WTC11 (cell line): ENCODE measurements at regions not wholly inside any gene's neighbourhood (a gene's known extent, or its start where the extent isn't known, plus 50 kb on each side); places are given as distances from the start of the nearest gene placed in this dataset.

ENCODE experiments used
- ATAC-seq: fragments of 200-7000 bp; cut with Tn5 transposase; 2 replicates; pipeline ENCODE4 v1.10.0; 2021; ENCODE audit warnings: mild to moderate bottlenecking, moderate library complexity
- CTCF ChIA-PET: fragments of 300-600 bp; sonication (Branson Sonifier 250); formaldehyde crosslinking; loops from one replicate; lab custom pipeline; 2021; ENCODE audit warnings: antibody characterized with exemption; lab: Charles Lee
- POLR2A ChIA-PET: fragments of 350-600 bp; sonication (Branson Sonifier 250); formaldehyde crosslinking; loops from one replicate; lab custom pipeline; 2021; ENCODE audit warnings: antibody characterized with exemption; lab: Charles Lee
- DNase-seq: peaks from one replicate; pipeline ENCODE4 v3.0.0; 2021; ENCODE audit warnings: low spot score
- H3K27ac Mint-ChIP-seq: 2 replicates; pipeline ENCODE4 v1.8.0; 2021; ENCODE audit warnings: mixed read lengths
- H3K27me3 Mint-ChIP-seq: 2 replicates; pipeline ENCODE4 v1.8.0; 2021; ENCODE audit warnings: low read depth, mild to moderate bottlenecking, moderate library complexity, mixed read lengths
- H3K36me3 Mint-ChIP-seq: 2 replicates; pipeline ENCODE4 v1.8.0; 2021; ENCODE audit warnings: mixed read lengths
- H3K4me1 Mint-ChIP-seq: 2 replicates; pipeline ENCODE4 v1.8.0; 2022; ENCODE audit warnings: mixed read lengths
- H3K4me3 Mint-ChIP-seq: 2 replicates; pipeline ENCODE4 v1.8.0; 2021; ENCODE audit warnings: mild to moderate bottlenecking, moderate library complexity, mixed read lengths
- H3K9me3 Mint-ChIP-seq: 2 replicates; pipeline ENCODE4 v1.8.0; 2021; ENCODE audit warnings: mixed read lengths
- ATF1 ChIP-seq: sonication (generic); formaldehyde crosslinking; IDR thresholded peaks from 2 replicates; pipeline ENCODE4 v1.8.1; 2023; ENCODE audit warnings: mild to moderate bottlenecking, moderate library complexity, missing genetic modification reagents
- CREM ChIP-seq: sonication (generic); formaldehyde crosslinking; IDR thresholded peaks from 2 replicates; pipeline ENCODE4 v1.8.1; 2022; ENCODE audit warnings: mild to moderate bottlenecking, missing genetic modification reagents, moderate library complexity
- EMX1 ChIP-seq: fragments of 250-450 bp; sonication (Bioruptor Pico); IDR thresholded peaks from 2 replicates; pipeline ENCODE4 v1.8.0; 2021; ENCODE audit warnings: mild to moderate bottlenecking
- FOXK1 ChIP-seq: sonication (generic); formaldehyde crosslinking; IDR thresholded peaks from 2 replicates; pipeline ENCODE4 v1.8.0; 2022; ENCODE audit warnings: mild to moderate bottlenecking, moderate library complexity, missing genetic modification reagents
- GRHL2 ChIP-seq: fragments of 250-450 bp; sonication (Bioruptor Pico); IDR thresholded peaks from 2 replicates; pipeline ENCODE4 v1.8.0; 2022; ENCODE audit warnings: mild to moderate bottlenecking, moderate library complexity; ENCODE audit not compliant: insufficient replicate concordance, severe bottlenecking
- JUN ChIP-seq: sonication (generic); formaldehyde crosslinking; IDR thresholded peaks from 2 replicates; pipeline ENCODE4 v1.8.0; 2023; ENCODE audit warnings: mild to moderate bottlenecking, missing genetic modification reagents
- TCF7 ChIP-seq: sonication (generic); formaldehyde crosslinking; IDR thresholded peaks from 2 replicates; pipeline ENCODE4 v1.8.0; 2022; ENCODE audit warnings: mild to moderate bottlenecking, low read depth, missing genetic modification reagents, moderate library complexity
- TP53 ChIP-seq: sonication (generic); formaldehyde crosslinking; IDR thresholded peaks from 2 replicates; pipeline ENCODE4 v1.8.1; 2023; ENCODE audit warnings: mild to moderate bottlenecking, missing genetic modification reagents
- ZNF219 ChIP-seq: sonication (generic); formaldehyde crosslinking; IDR thresholded peaks from 2 replicates; pipeline ENCODE4 v1.8.0; 2023; ENCODE audit warnings: missing genetic modification reagents, mild to moderate bottlenecking, borderline replicate concordance
- TF ChIP-seq, protein P1 (sequence below): sonication (generic); formaldehyde crosslinking; IDR thresholded peaks from 2 replicates; pipeline ENCODE4 v1.8.1; 2022; ENCODE audit warnings: low read depth, missing genetic modification reagents, borderline replicate concordance
- TF ChIP-seq, protein P2 (sequence below): sonication (generic); formaldehyde crosslinking; IDR thresholded peaks from 2 replicates; pipeline ENCODE4 v1.8.0; 2023; ENCODE audit warnings: missing genetic modification reagents
- TF ChIP-seq, protein P3 (sequence below): sonication (generic); formaldehyde crosslinking; IDR thresholded peaks from 2 replicates; pipeline ENCODE4 v1.8.0; 2023; ENCODE audit warnings: missing genetic modification reagents, mild to moderate bottlenecking, borderline replicate concordance
- TF ChIP-seq, protein P4 (sequence below): sonication (generic); formaldehyde crosslinking; IDR thresholded peaks from 2 replicates; pipeline ENCODE4 v1.8.0; 2022; ENCODE audit warnings: missing genetic modification reagents

DNA sequence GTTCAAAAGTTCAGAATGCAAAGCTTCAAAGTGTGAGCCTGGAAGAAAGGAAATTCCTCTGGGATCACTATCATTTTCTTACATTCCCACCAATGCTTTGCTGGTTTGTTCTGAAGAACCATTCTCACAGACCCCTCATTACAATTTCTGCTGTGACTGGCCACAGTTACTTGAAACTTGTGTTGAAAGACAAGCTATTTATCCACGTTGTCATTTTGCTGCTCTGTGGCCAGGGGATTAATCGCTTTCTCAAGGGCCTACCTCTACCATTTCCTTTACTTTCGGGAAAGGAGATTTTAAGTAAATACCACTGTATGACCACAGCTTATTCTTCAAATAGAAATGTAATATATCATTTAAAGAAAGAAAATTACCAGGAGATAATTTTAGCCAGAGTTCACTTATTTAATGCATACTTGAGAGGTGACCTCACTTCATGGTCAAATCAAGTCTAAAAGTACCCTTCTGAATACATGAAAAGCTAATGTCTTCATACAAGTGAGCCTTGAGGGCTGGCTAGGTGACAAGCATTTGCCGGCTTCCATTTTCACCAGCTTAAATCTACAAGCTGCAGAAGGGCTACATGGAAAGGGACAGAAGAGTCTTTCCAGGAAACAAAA is 69.8 kb upstream of the ROBO2 start:
- no peak overlapping the region for H3K4me3 Mint-ChIP-seq
- no peaks in the 10 kb centered on the region for H3K9me3 Mint-ChIP-seq
- no peaks in the 10 kb centered on the region for H3K27me3 Mint-ChIP-seq
- ATAC-seq (no peak), DNase-seq (no peak)
- TF ChIP-seq FOXK1 (CRISPR knock-in tag) (no peak), TP53 (CRISPR knock-in tag) (no peak), GRHL2 (CRISPR knock-in tag) (no peak), ZNF219 (no peak), JUN (CRISPR knock-in tag) (no peak), TCF7 (CRISPR knock-in tag) (no peak), EMX1 (CRISPR knock-in tag) (no peak), CREM (no peak), ATF1 (CRISPR knock-in tag) (no peak)
- TF ChIP-seq, protein P1, sequence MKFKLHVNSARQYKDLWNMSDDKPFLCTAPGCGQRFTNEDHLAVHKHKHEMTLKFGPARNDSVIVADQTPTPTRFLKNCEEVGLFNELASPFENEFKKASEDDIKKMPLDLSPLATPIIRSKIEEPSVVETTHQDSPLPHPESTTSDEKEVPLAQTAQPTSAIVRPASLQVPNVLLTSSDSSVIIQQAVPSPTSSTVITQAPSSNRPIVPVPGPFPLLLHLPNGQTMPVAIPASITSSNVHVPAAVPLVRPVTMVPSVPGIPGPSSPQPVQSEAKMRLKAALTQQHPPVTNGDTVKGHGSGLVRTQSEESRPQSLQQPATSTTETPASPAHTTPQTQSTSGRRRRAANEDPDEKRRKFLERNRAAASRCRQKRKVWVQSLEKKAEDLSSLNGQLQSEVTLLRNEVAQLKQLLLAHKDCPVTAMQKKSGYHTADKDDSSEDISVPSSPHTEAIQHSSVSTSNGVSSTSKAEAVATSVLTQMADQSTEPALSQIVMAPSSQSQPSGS, result no peak
- TF ChIP-seq, protein P2, sequence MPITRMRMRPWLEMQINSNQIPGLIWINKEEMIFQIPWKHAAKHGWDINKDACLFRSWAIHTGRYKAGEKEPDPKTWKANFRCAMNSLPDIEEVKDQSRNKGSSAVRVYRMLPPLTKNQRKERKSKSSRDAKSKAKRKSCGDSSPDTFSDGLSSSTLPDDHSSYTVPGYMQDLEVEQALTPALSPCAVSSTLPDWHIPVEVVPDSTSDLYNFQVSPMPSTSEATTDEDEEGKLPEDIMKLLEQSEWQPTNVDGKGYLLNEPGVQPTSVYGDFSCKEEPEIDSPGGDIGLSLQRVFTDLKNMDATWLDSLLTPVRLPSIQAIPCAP (CRISPR knock-in tag), result no peak
- TF ChIP-seq, protein P3, sequence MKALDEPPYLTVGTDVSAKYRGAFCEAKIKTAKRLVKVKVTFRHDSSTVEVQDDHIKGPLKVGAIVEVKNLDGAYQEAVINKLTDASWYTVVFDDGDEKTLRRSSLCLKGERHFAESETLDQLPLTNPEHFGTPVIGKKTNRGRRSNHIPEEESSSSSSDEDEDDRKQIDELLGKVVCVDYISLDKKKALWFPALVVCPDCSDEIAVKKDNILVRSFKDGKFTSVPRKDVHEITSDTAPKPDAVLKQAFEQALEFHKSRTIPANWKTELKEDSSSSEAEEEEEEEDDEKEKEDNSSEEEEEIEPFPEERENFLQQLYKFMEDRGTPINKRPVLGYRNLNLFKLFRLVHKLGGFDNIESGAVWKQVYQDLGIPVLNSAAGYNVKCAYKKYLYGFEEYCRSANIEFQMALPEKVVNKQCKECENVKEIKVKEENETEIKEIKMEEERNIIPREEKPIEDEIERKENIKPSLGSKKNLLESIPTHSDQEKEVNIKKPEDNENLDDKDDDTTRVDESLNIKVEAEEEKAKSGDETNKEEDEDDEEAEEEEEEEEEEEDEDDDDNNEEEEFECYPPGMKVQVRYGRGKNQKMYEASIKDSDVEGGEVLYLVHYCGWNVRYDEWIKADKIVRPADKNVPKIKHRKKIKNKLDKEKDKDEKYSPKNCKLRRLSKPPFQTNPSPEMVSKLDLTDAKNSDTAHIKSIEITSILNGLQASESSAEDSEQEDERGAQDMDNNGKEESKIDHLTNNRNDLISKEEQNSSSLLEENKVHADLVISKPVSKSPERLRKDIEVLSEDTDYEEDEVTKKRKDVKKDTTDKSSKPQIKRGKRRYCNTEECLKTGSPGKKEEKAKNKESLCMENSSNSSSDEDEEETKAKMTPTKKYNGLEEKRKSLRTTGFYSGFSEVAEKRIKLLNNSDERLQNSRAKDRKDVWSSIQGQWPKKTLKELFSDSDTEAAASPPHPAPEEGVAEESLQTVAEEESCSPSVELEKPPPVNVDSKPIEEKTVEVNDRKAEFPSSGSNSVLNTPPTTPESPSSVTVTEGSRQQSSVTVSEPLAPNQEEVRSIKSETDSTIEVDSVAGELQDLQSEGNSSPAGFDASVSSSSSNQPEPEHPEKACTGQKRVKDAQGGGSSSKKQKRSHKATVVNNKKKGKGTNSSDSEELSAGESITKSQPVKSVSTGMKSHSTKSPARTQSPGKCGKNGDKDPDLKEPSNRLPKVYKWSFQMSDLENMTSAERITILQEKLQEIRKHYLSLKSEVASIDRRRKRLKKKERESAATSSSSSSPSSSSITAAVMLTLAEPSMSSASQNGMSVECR, result no peak
- peaks cover 8% of the 10 kb centered on the region for H3K4me1 Mint-ChIP-seq
- ChIA-PET POLR2A (no interaction called here), CTCF (no interaction called here)
- no peaks in the 10 kb centered on the region for H3K36me3 Mint-ChIP-seq
- H3K27ac Mint-ChIP-seq, result no peak overlapping the region

DNA sequence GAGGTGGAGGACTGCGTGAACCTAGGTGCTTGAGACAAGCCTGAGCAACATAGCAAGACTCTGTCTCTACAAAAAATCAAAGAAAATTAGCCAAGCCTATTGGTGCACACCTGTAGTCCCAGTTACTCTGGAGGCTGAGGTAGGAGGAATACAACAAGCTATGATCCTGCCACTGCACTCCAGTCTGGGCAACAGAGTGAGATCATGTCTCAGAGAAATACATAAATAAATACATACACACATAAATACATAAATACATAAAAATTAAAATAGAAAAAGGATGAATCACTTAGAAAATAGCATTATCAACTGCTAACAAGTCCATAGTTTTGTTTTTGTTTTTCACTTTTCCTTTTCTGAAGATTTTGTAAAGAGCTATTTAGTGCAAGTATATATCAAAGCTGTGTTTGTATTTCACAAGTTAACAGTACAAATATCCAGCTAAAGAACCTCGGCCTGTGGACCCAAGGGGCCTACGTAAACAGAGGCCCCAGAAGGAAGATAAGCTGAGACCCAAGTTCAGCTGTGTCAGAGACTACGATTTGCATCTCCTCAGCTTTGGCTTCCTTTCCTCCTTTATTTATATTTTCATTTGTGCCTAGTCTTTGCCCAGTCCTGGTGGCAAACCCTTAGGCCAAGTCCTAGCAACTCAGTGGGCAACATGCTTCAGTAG is 67.1 kb upstream of the ROBO2 start:
- CTCF ChIA-PET, result no interaction called here
- Mint-ChIP-seq H3K4me1 (peaks cover 20% of the 10 kb centered on the region), H3K27me3 (no peaks in the 10 kb centered on the region), H3K36me3 (no peaks in the 10 kb centered on the region), H3K4me3 (no peak overlapping the region), H3K27ac (no peak overlapping the region), H3K9me3 (no peaks in the 10 kb centered on the region)
- no peak for ATAC-seq
- TF ChIP-seq, protein P4, sequence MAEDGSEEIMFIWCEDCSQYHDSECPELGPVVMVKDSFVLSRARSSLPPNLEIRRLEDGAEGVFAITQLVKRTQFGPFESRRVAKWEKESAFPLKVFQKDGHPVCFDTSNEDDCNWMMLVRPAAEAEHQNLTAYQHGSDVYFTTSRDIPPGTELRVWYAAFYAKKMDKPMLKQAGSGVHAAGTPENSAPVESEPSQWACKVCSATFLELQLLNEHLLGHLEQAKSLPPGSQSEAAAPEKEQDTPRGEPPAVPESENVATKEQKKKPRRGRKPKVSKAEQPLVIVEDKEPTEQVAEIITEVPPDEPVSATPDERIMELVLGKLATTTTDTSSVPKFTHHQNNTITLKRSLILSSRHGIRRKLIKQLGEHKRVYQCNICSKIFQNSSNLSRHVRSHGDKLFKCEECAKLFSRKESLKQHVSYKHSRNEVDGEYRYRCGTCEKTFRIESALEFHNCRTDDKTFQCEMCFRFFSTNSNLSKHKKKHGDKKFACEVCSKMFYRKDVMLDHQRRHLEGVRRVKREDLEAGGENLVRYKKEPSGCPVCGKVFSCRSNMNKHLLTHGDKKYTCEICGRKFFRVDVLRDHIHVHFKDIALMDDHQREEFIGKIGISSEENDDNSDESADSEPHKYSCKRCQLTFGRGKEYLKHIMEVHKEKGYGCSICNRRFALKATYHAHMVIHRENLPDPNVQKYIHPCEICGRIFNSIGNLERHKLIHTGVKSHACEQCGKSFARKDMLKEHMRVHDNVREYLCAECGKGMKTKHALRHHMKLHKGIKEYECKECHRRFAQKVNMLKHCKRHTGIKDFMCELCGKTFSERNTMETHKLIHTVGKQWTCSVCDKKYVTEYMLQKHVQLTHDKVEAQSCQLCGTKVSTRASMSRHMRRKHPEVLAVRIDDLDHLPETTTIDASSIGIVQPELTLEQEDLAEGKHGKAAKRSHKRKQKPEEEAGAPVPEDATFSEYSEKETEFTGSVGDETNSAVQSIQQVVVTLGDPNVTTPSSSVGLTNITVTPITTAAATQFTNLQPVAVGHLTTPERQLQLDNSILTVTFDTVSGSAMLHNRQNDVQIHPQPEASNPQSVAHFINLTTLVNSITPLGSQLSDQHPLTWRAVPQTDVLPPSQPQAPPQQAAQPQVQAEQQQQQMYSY, result no peak
- no peak for DNase-seq
- POLR2A ChIA-PET, result no interaction called here
